ENCODE measurements at regions not wholly inside any gene's neighbourhood (a gene's known extent, or its start where the extent isn't known, plus 50 kb on each side); places are given as distances from the start of the nearest gene placed in this dataset.
"Not testable (repeated sequence)": the region's sequence is repeated elsewhere in the genome, so short reads cannot be mapped to it uniquely, and the experiment has no call there.

DNA sequence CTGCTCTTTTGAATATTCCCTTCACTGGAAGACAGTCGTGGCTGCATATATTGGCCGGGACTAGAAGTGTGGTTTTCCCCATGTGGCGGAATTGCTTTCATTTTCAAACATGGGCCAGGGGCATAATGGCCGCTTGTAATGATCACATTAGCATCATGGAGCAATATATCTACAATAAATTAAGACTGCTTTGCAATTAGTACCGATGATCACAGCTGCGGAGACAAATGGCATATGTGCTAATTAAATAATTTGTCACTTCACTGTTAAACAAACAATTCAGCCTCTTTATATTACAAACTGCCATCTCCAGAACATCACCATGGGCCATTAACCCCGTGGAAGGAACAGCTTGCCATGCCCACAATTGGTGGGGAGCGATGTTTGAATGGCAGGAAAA is 68.2 kb upstream of the OLIG2 start:
- no peak for DNase-seq (ENCODE audit: extremely low read depth, low read depth)
- no peak for TF ChIP-seq CTCF (IDR thresholded peaks at IDR 0.05; ENCODE audit: low read depth, low read length, missing control alignments)
- no peak overlapping the region for H3K4me3 ChIP-seq (replicated peaks; ENCODE audit: low read depth, low read length)

DNA sequence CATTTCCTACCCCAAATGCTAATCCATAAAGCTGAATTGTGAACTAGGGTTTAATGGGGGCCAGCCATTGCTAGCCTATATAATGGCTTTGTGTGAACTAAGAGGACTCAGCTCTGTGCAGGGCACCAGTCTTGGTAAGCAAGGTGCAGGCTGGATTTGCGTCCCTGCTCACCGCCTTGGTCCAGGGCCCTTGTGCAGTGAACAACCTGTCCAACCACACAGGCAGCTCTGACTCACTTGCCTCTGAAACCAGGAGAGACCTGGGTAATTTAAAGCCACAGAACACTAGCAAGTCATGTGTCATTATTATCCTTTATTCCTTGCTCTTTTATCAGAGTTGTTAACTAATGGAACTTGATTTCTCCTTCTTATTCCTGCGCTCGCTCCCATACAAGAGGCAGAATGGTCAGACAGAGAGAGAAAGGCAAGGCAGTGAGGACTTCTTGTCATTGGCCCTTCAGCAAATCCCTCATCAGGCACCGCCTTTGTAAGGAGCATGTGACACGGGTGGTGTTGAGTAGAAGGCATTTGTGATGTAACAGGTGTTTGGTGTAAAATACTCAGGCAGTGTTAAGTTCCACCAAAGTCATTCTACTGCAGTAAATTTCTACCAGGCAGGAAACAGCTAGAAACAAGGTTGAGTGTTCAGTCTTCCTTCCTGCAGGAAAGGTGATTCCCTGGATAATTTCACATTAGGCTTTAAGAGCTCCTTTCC is 67.3 kb upstream of the OLIG2 start:
- no peak for TF ChIP-seq CTCF (IDR thresholded peaks at IDR 0.05; ENCODE audit: low read depth, low read length, missing control alignments)
- H3K4me3 ChIP-seq (replicated peaks; ENCODE audit: low read depth, low read length) = no peak overlapping the region
- DNase-seq (ENCODE audit: extremely low read depth, low read depth) = no peak

- H3K4me3 ChIP-seq (replicated peaks; ENCODE audit: low read depth, low read length) = no peak overlapping the region
- TF ChIP-seq CTCF (IDR thresholded peaks at IDR 0.05; ENCODE audit: low read depth, low read length, missing control alignments) = no peak
- DNase-seq (ENCODE audit: extremely low read depth, low read depth) = no peak
Observed at GRCh38 chr21:32962268-32962667, 63.5 kb upstream of the OLIG2 start.

GRCh38 chr21:32965129-32965680 is 60.5 kb upstream of the OLIG2 start:
- TF ChIP-seq CTCF (IDR thresholded peaks at IDR 0.05; ENCODE audit: low read depth, low read length, missing control alignments) = no peak
- DNase-seq (ENCODE audit: extremely low read depth, low read depth) = no peak
- H3K4me3 ChIP-seq (replicated peaks; ENCODE audit: low read depth, low read length) = no peak overlapping the region

GRCh38 chr21:32966120-32966519 is 59.6 kb upstream of the OLIG2 start:
- no peak overlapping the region for H3K4me3 ChIP-seq (replicated peaks; ENCODE audit: low read depth, low read length)
- TF ChIP-seq CTCF (IDR thresholded peaks at IDR 0.05; ENCODE audit: low read depth, low read length, missing control alignments) = no peak
- no peak for DNase-seq (ENCODE audit: extremely low read depth, low read depth)

- H3K4me3 ChIP-seq (replicated peaks; ENCODE audit: low read depth, low read length); DNase-seq (ENCODE audit: extremely low read depth, low read depth): not testable (repeated sequence)
Observed at GRCh38 chr21:32968103-32968502, 57.6 kb upstream of the OLIG2 start.

DNA sequence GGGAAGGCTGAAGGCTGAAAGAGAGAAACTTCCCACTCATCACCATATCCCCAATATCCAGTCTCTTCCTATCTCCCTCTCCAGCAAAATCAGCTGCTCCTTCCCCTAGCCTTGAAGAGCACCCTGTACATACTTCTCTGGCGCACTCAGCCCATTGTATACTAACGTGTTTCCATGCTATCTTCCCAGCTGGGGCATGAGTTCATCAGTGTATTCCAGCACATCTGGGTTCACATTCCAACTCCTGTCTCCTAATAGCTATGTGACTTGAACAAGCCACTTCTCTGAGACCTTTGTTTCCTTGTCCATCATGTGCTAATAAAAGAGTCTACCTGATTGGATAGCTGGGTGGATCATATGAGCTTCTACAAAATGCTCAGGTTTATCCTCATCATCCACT is 51.1 kb upstream of the OLIG2 start:
- H3K4me3 ChIP-seq (replicated peaks; ENCODE audit: low read depth, low read length) = no peak overlapping the region
- no peak for DNase-seq (ENCODE audit: extremely low read depth, low read depth)
- TF ChIP-seq CTCF (IDR thresholded peaks at IDR 0.05; ENCODE audit: low read depth, low read length, missing control alignments) = no peak

All from HFF-Myc (cell line).